DND-41 (cell line): ENCODE measurements at regions not wholly inside any gene's neighbourhood (a gene's known extent, or its start where the extent isn't known, plus 50 kb on each side); places are given as distances from the start of the nearest gene placed in this dataset.

ENCODE experiments used
- CTCF ChIP-seq: IDR thresholded peaks from 2 replicates; pipeline ENCODE4 v1.5.1; 2012; ENCODE audit warnings: borderline replicate concordance, low read length, moderate library complexity, mild to moderate bottlenecking; ENCODE audit not compliant: poor library complexity, severe bottlenecking; ENCODE audit errors: extremely low read depth
- EZH2 ChIP-seq: IDR thresholded peaks from 3 replicates; pipeline ENCODE4 v1.6.1; 2012; ENCODE audit warnings: borderline replicate concordance, low read depth, mild to moderate bottlenecking, moderate library complexity, low read length, inconsistent platforms; ENCODE audit not compliant: severe bottlenecking

- TF ChIP-seq EZH2 = no peak
- TF ChIP-seq CTCF = no peak
These were observed 631.8 kb upstream of the KLF12 start for GRCh38 chr13:74765955-74766354.
